A549 (cell line): ENCODE measurements at regions not wholly inside any gene's neighbourhood (a gene's known extent, or its start where the extent isn't known, plus 50 kb on each side); places are given as distances from the start of the nearest gene placed in this dataset.
"Not testable (repeated sequence)": the region's sequence is repeated elsewhere in the genome, so short reads cannot be mapped to it uniquely, and the experiment has no call there.

Source experiments
- ATAC-seq, 2 experiments: fragments of 200-7000 bp in 1 of 2; fragments of >200 bp in 1 of 2; cut with Nextera tagmentation in 1 of 2; cut with Tn5 transposase in 1 of 2; 3 replicates each; pipeline versions ENCODE4 v1.8.0 to v1.9.1; 2018 to 2020; ENCODE audit warnings: mild to moderate bottlenecking in 1 of 2, moderate library complexity in 1 of 2
- CTCF ChIA-PET: fragments of 300-600 bp; sonication (Branson Sonifier 250); formaldehyde crosslinking; extraction: SDS; loops from one replicate; lab custom pipeline; 2021; ENCODE audit warnings: antibody characterized with exemption, inconsistent platforms; lab: Yijun Ruan, JAX
- POLR2A ChIA-PET: fragments of 350-600 bp; formaldehyde crosslinking; extraction: SDS; loops from one replicate; lab custom pipeline; 2021; ENCODE audit warnings: antibody characterized with exemption, inconsistent platforms; lab: Yijun Ruan, JAX
- DNase-seq, 2 experiments: peaks; one replicate each; pipeline versions ENCODE4 v3.0.0 to v3.0.0-alpha.2; 2011 to 2016; ENCODE audit warnings: low read depth in 1 of 2, low spot score in 1 of 2
- FAIRE-seq: peaks from 2 replicates; lab custom pipeline; 2011; peaks lifted over from hg19 to GRCh38; lab: Jason Lieb, UNC
- H3K27ac ChIP-seq, 2 experiments: fragments of >200 bp; sonication (Bioruptor Twin); formaldehyde crosslinking; 3 replicates each; pipeline ENCODE4 v1.5.1; 2016 to 2017
- H3K4me1 ChIP-seq: fragments of >200 bp; sonication (Bioruptor Twin); formaldehyde crosslinking; 3 replicates; pipeline ENCODE4 v1.6.1; 2016
- H3K4me2 ChIP-seq: fragments of >200 bp; sonication (Bioruptor Twin); formaldehyde crosslinking; 3 replicates; pipeline ENCODE4 v1.6.1; 2016
- H3K4me3 ChIP-seq: fragments of >200 bp; sonication (Bioruptor Twin); formaldehyde crosslinking; 3 replicates; pipeline ENCODE4 v1.5.1; 2016
- H3K9me3 ChIP-seq: fragments of >200 bp; sonication (Bioruptor Twin); formaldehyde crosslinking; 3 replicates; pipeline ENCODE4 v1.6.1; 2016
- BCL3 ChIP-seq: fragments of >200 bp; sonication (Bioruptor Twin); formaldehyde crosslinking; IDR thresholded peaks from 3 replicates; pipeline ENCODE4 v1.6.1; 2016
- CHD4 ChIP-seq: fragments of 200-600 bp; sonication (generic); IDR thresholded peaks from 2 replicates; pipeline ENCODE4 v1.6.1; 2016; ENCODE audit warnings: antibody characterized with exemption, mild to moderate bottlenecking, borderline replicate concordance
- CTCF ChIP-seq: fragments of >200 bp; sonication (Bioruptor Twin); formaldehyde crosslinking; IDR thresholded peaks from 3 replicates; pipeline ENCODE4 v1.5.1; 2016
- EHF ChIP-seq: fragments of 250-450 bp; sonication (Bioruptor Pico); IDR thresholded peaks from 2 replicates; pipeline ENCODE4 v1.5.0; 2020; ENCODE audit warnings: mild to moderate bottlenecking
- EHMT2 ChIP-seq: fragments of 200-600 bp; sonication (generic); IDR thresholded peaks from 2 replicates; pipeline ENCODE4 v1.6.1; 2016; ENCODE audit warnings: antibody characterized with exemption, low read depth, mild to moderate bottlenecking, moderate library complexity
- FOSL2 ChIP-seq, 2 experiments: fragments of 450-650 bp in 1 of 2; fragments of >200 bp in 1 of 2; sonication (Bioruptor Twin) in 1 of 2; formaldehyde crosslinking; IDR thresholded peaks; 2 replicates each; pipeline versions ENCODE4 v1.5.0 to v1.6.1; 2016 to 2020; ENCODE audit warnings: mild to moderate bottlenecking in 1 of 2, moderate library complexity in 1 of 2
- GATA3 ChIP-seq: IDR thresholded peaks from 2 replicates; pipeline ENCODE4 v1.6.1; 2012; ENCODE audit warnings: borderline replicate concordance
- HDAC2 ChIP-seq: fragments of 200-600 bp; sonication (generic); IDR thresholded peaks from 2 replicates; pipeline ENCODE4 v1.6.1; 2016
- HEYL ChIP-seq: fragments of 250-450 bp; sonication (Bioruptor Pico); IDR thresholded peaks from 2 replicates; pipeline ENCODE4 v1.8.0; 2021; ENCODE audit warnings: mild to moderate bottlenecking, moderate library complexity
- HOXB13 ChIP-seq: fragments of 250-450 bp; sonication (Bioruptor Pico); IDR thresholded peaks from 2 replicates; pipeline ENCODE4 v1.5.0; 2020; ENCODE audit warnings: low read depth, mild to moderate bottlenecking, moderate library complexity
- HOXB5 ChIP-seq: fragments of 250-450 bp; sonication (Bioruptor Pico); IDR thresholded peaks from 2 replicates; pipeline ENCODE4 v1.5.0; 2020; ENCODE audit warnings: mild to moderate bottlenecking, moderate library complexity
- MAFK ChIP-seq: fragments of 450-650 bp; IDR thresholded peaks from 2 replicates; pipeline ENCODE4 v1.6.1; 2014; ENCODE audit not compliant: partially characterized antibody
- MYC ChIP-seq: IDR thresholded peaks from 2 replicates; pipeline ENCODE4 v1.6.1; 2012; ENCODE audit warnings: mild to moderate bottlenecking, inconsistent platforms, low read length, improper control_type of control experiment, borderline replicate concordance
- NR3C1 ChIP-seq: fragments of >200 bp; sonication (Bioruptor Twin); formaldehyde crosslinking; IDR thresholded peaks from 3 replicates; pipeline ENCODE4 v1.6.1; 2017
- PHF8 ChIP-seq: fragments of 200-600 bp; sonication (generic); IDR thresholded peaks from 2 replicates; pipeline ENCODE4 v1.6.1; 2016; ENCODE audit warnings: low read depth, mild to moderate bottlenecking, antibody characterized with exemption, moderate library complexity, borderline replicate concordance
- POLR2A ChIP-seq: IDR thresholded peaks from 2 replicates; pipeline ENCODE4 v1.6.1; 2012; ENCODE audit warnings: mild to moderate bottlenecking, low read length
- RAD21 ChIP-seq, 2 experiments: fragments of >200 bp in 1 of 2; sonication (Bioruptor Twin) in 1 of 2; formaldehyde crosslinking in 1 of 2; IDR thresholded peaks in 1 of 2; conservative IDR thresholded peaks in 1 of 2; 2 replicates in 1 of 2; 3 replicates in 1 of 2; pipeline ENCODE4 v1.6.1; 2012 to 2018; ENCODE audit warnings: inconsistent platforms in 1 of 2
- RFX5 ChIP-seq: fragments of 450-650 bp; IDR thresholded peaks from 2 replicates; pipeline ENCODE4 v1.7.1; 2014; ENCODE audit warnings: antibody characterized with exemption, mild to moderate bottlenecking, moderate library complexity
- RNF2 ChIP-seq: fragments of 200-600 bp; sonication (generic); IDR thresholded peaks from 2 replicates; pipeline ENCODE4 v1.6.1; 2016; ENCODE audit warnings: low read depth, mild to moderate bottlenecking, antibody characterized with exemption, moderate library complexity, borderline replicate concordance
- TP53 ChIP-seq: fragments of 250-450 bp; sonication (Bioruptor Pico); IDR thresholded peaks from 2 replicates; pipeline ENCODE4 v1.5.0; 2021; ENCODE audit warnings: mild to moderate bottlenecking, moderate library complexity
- ZC3H11A ChIP-seq: fragments of 450-650 bp; IDR thresholded peaks from 2 replicates; pipeline ENCODE4 v1.6.1; 2014; ENCODE audit warnings: antibody characterized with exemption, mild to moderate bottlenecking
- ZNF302 ChIP-seq: fragments of 250-450 bp; sonication (Bioruptor Pico); IDR thresholded peaks from 2 replicates; pipeline ENCODE4 v1.9.0; 2021; ENCODE audit warnings: inconsistent platforms, mild to moderate bottlenecking, moderate library complexity
- WGBS: methylation state at CpG from one replicate; pipeline ENCODE4 v1.1.6; 2017; ENCODE audit errors: missing lambda C conversion rate; 5-methylcytosine and 5-hydroxymethylcytosine counted together

GRCh38 chr14:27890259-27890658 lies 876.3 kb upstream of the FOXG1 start:
- FAIRE-seq (no peak), ATAC-seq (no peak)

GRCh38 chr14:27908484-27908883 lies 858.1 kb upstream of the FOXG1 start:
- POLR2A ChIA-PET, H3K4me1 ChIP-seq, ATAC-seq, H3K27ac ChIP-seq, DNase-seq, H3K4me3 ChIP-seq, CTCF ChIA-PET, FAIRE-seq, H3K9me3 ChIP-seq, H3K4me2 ChIP-seq: not testable (repeated sequence)
- peak; percentile 68 for TF ChIP-seq MAFK
- 9% methylated on average over 1 of the region's 1 CpG for WGBS

More at GRCh38 chr14:27890259-27890658, 876.3 kb upstream of the FOXG1 start:
- no peak for DNase-seq
- WGBS: 11% methylated on average over 3 of the region's 3 CpGs
- TF ChIP-seq RFX5: no peak
- TF ChIP-seq ZNF302 (CRISPR knock-in tag): no peak
- TF ChIP-seq POLR2A: no peak
- TF ChIP-seq, all 56 proteins: peak for 0
- no peak overlapping the region for H3K4me3 ChIP-seq
- CTCF ChIA-PET: no interaction called here
- POLR2A ChIA-PET: no interaction called here
- H3K4me1 ChIP-seq: no peaks in the 10 kb centered on the region
- H3K4me2 ChIP-seq: no peak overlapping the region
- H3K27ac ChIP-seq: no peak overlapping the region
- no peaks in the 10 kb centered on the region for H3K9me3 ChIP-seq

GRCh38 chr14:27916326-27916725 lies 850.3 kb upstream of the FOXG1 start:
- H3K4me3 ChIP-seq: no peak overlapping the region
- ATAC-seq (no peak), DNase-seq (no peak), FAIRE-seq (no peak)
- CTCF ChIA-PET: no interaction called here
- no peak overlapping the region for H3K4me2 ChIP-seq
- TF ChIP-seq CTCF (no peak), NR3C1 (no peak), POLR2A (no peak), EHMT2 (no peak), RAD21 (conservative IDR thresholded peaks at IDR 0.05 in 1 of 2, IDR thresholded peaks at IDR 0.05 in 1 of 2) (no peak), HOXB13 (CRISPR knock-in tag) (no peak), TP53 (CRISPR knock-in tag) (no peak), MYC (no peak), HEYL (CRISPR knock-in tag) (no peak), ZC3H11A (no peak), PHF8 (no peak), CHD4 (no peak), HDAC2 (no peak), GATA3 (no peak), BCL3 (no peak), MAFK (no peak), EHF (no peak), FOSL2 (IDR thresholded peaks at IDR 0.05) (no peak), FOSL2 (CRISPR knock-in tag; IDR thresholded peaks at IDR 0.05) (no peak), HOXB5 (no peak), RNF2 (no peak)
- H3K27ac ChIP-seq: no peak overlapping the region
- no peaks in the 10 kb centered on the region for H3K4me1 ChIP-seq
- WGBS: 54% methylated on average over 3 of the region's 3 CpGs
- POLR2A ChIA-PET: no interaction called here
- H3K9me3 ChIP-seq: no peaks in the 10 kb centered on the region
